Neural progenitor cell (in vitro differentiated cells): ENCODE measurements at regions not wholly inside any gene's neighbourhood (a gene's known extent, or its start where the extent isn't known, plus 50 kb on each side); places are given as distances from the start of the nearest gene placed in this dataset.

ENCODE experiments used
- EZH2phosphoT487 ChIP-seq: fragments of 200-600 bp; sonication (generic); IDR thresholded peaks from 2 replicates; pipeline ENCODE4 v1.6.1; 2017; ENCODE audit warnings: antibody characterized with exemption
- TF ChIP-seq, protein P1 (sequence below): fragments of 200-600 bp; sonication (generic); IDR thresholded peaks from 2 replicates; pipeline ENCODE4 v1.5.1; 2017; ENCODE audit warnings: antibody characterized with exemption, mild to moderate bottlenecking

DNA sequence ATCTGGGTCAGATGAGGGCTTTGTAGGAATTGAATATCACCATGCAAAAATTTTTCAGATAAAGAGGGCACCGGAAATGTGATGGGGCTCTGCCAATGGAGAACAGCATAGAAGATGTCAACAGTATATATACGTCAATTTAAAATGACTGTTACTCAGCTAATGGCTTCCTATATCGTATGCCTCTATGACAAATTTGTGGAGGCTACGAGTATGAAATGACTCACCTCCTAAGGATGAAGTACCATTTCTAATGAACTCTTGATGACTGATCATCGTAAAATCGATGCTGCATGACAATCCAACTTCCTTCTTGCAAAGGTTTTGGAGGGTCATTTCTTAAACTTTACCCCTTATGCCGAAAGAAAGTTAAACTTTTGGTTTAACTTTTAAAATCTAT is 450.3 kb upstream of the ZP4 start:
- TF ChIP-seq, protein P1, sequence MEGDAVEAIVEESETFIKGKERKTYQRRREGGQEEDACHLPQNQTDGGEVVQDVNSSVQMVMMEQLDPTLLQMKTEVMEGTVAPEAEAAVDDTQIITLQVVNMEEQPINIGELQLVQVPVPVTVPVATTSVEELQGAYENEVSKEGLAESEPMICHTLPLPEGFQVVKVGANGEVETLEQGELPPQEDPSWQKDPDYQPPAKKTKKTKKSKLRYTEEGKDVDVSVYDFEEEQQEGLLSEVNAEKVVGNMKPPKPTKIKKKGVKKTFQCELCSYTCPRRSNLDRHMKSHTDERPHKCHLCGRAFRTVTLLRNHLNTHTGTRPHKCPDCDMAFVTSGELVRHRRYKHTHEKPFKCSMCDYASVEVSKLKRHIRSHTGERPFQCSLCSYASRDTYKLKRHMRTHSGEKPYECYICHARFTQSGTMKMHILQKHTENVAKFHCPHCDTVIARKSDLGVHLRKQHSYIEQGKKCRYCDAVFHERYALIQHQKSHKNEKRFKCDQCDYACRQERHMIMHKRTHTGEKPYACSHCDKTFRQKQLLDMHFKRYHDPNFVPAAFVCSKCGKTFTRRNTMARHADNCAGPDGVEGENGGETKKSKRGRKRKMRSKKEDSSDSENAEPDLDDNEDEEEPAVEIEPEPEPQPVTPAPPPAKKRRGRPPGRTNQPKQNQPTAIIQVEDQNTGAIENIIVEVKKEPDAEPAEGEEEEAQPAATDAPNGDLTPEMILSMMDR: no peak
- TF ChIP-seq EZH2phosphoT487: no peak
